HPDE6-E6E7 (cell line): ENCODE measurements at regions not wholly inside any gene's neighbourhood (a gene's known extent, or its start where the extent isn't known, plus 50 kb on each side); places are given as distances from the start of the nearest gene placed in this dataset.
"Not testable (repeated sequence)": the region's sequence is repeated elsewhere in the genome, so short reads cannot be mapped to it uniquely, and the experiment has no call there.

Experiments used
- DNase-seq: peaks from one replicate; pipeline ENCODE4 v3.0.0; 2011; ENCODE audit warnings: missing footprints; ENCODE audit errors: extremely low spot score

GRCh38 chr12:80045594-80045993, 53.7 kb upstream of the OTOGL start:
- peak; percentile 42 for DNase-seq

- DNase-seq: peak; percentile 49
These were observed 54.7 kb upstream of the OTOGL start for GRCh38 chr12:80044694-80045046.

- peak; percentile 3 for DNase-seq
These were observed 57.6 kb upstream of the OTOGL start for GRCh38 chr12:80041692-80042091.

- DNase-seq: no peak
These were observed 58.3 kb upstream of the OTOGL start for GRCh38 chr12:80041071-80041470.

DNA sequence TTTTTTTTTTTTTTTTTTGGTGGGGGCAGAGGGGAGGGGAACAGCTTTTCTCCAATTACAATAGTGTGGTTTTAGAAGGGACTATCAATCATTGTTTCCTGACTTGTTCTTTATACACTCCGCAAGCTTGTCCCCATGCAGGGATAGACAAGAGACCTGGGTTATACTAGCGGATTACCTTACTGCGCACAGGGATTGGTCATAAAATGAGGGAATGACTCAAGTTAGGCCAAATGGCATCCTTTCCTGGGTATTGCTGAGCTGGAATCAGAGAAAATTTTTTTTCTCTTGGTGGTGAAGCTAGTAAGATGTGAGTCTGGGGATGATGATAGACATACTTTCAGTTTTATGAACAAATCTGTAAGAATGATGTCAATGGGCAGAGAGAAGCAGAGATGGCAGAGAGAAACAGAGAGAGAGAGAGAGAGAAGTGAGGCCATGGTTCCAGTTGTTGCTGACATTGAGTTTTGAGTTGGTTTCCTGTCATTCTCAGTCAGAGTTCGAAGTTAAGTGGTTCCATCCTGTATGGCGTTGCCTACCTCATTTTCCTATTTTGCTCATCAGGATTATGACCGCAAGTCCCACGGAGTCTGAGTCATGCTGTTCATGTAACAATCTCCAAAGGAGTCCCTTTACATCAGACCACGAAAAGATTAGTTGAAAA, 59.1 kb upstream of the OTOGL start:
- no peak for DNase-seq

DNA sequence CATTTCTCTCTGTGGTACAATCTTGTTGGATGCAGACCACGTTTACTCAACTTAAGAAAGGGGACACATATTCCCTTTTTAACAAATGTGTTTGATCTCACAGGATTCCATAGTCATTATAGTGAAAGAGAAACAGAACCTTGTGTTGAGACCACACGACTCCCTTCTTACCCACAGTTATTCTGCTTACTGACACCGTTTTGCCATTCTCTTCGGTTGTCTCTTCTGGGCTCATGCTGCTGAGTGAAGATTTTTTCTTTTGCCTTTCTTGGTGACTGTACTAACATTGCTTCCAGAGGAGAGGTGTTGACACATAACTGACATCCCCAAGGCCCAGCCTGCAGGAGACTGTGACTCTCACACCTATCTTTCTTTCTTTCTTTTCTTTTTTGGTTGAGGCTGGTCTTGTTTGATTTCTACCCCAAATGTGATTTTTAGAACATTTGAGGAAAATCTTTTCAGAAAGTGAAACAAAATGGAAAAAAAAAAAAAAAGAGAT, 61.2 kb upstream of the OTOGL start:
- no peak for DNase-seq

- DNase-seq: no peak
These were observed 65.9 kb upstream of the OTOGL start for GRCh38 chr12:80033448-80033847.

DNA sequence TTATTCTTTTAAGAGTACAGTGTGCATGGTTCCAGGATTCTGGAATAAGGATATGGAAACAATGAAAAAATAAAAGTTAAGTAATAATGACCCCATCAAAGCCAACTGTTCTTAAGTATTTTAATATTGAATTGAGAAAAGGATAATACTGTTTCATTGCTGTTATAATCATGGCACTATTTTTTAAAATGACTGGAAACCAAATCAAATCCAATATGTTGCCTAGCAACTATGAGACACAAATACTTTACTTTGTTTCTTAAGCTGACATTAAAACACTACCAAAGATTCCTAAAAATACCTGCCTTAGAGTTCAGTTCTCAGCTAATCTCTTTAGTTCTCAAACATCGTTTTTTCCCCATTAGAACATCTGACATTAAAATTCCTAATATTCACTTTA, 66.4 kb upstream of the OTOGL start:
- DNase-seq: no peak

DNA sequence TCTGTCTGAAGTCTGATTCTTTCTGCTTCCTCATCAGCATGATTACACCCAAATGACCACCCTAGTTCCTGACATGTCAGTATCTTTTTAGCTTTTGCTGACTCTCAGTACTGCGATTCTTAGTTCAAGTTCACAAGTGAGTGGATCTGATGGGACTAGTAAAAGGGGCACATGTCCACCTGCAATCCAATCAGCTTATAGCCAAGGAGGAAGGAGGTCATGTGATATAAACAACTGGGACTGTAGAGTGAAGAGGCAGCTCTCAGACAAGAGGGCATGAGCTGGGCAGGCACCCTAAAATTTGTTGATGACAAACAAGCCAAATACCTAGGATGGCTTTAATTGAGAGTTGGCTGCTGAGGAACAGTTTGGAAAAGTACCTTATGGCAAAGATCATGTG, 68.1 kb upstream of the OTOGL start:
- DNase-seq: no peak

DNA sequence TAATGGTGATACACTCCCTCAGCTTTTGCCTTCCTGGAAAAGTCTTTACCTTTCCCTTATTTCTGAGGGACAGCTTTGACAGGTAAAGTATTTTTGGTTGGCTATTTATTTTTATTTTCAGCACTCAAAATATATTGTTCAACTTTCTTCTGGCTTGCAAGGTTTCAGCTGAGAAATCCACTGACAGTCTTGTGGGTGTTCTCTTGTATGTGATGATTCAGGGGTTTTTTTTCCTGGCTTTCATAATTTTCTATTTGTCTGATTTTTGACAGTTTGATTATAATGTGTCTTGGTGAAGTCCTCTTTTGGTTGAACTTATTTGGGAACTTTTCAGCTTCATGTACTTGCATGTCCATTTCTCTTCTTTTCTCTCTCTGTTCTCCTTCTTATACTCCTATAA, 73.7 kb upstream of the OTOGL start:
- no peak for DNase-seq

GRCh38 chr12:80019691-80020090, 79.6 kb upstream of the OTOGL start:
- no peak for DNase-seq

DNA sequence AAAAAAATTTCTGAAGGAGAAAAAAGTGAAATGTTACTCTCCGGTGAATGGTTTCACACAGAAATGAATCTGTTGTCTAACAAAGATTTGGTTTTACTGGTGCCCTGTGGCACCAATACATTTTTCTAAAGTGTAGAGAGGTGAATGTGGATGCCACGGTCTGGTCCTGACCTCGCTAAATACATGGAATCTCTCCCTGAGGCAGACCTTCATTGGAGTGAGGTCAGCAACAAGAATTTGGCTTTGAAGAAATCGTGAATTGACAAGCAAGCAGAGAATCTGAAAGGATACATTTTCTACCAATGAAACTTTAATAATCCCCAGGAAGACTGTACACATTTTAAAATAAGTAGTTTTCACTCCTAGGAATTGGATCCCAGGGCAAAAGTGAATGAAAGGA, 81.2 kb upstream of the OTOGL start:
- DNase-seq: no peak

GRCh38 chr12:80017261-80017870, 82.0 kb upstream of the OTOGL start:
- no peak for DNase-seq

- DNase-seq: no peak
These were observed 81.8 kb upstream of the PPP1R12A start for GRCh38 chr12:80016684-80017083.

- DNase-seq: no peak
These were observed 80.8 kb upstream of the PPP1R12A start for GRCh38 chr12:80015660-80016059.

- not testable (repeated sequence) for DNase-seq
These were observed 68.8 kb upstream of the PPP1R12A start for GRCh38 chr12:80003744-80004143.

GRCh38 chr12:80001562-80001961, 66.7 kb upstream of the PPP1R12A start:
- DNase-seq: peak; percentile 41

DNA sequence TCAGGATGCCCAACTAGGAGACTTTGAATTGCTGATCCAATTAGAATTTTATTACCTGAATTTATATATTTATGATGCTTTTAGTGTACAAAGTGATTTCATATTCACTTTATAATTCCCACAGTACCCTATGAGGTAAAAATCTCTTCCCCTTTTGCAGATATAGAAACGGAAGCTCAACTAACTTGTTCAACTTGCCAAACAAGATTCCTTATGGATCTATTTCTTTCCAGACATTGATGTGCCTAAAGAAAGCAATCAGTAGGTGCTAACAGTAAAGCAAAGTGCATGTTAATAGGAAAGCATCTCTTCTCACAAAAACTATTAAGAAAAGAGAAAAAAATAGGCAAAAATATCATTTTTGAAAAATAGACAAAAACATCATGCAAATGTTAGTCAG, 65.9 kb upstream of the PPP1R12A start:
- no peak for DNase-seq

DNA sequence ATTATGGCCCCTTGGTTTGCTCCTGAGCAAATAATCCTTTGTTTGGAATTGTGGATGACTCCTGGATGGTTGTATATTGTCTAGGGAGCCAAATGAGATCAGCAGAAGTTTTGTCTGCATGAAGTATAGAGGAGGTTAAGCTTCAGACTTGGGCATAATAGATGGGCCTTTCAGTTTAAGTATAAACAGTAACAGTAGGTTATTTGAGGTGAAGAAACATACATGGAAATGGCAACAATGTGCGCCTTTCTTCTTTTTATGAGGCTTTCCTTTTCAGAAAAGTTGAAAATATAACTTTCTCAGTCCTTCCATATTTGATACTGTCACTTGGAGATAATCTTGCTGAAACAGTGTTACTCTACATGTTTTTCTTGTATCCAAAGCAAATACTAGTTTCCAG, 63.7 kb upstream of the PPP1R12A start:
- no peak for DNase-seq

DNA sequence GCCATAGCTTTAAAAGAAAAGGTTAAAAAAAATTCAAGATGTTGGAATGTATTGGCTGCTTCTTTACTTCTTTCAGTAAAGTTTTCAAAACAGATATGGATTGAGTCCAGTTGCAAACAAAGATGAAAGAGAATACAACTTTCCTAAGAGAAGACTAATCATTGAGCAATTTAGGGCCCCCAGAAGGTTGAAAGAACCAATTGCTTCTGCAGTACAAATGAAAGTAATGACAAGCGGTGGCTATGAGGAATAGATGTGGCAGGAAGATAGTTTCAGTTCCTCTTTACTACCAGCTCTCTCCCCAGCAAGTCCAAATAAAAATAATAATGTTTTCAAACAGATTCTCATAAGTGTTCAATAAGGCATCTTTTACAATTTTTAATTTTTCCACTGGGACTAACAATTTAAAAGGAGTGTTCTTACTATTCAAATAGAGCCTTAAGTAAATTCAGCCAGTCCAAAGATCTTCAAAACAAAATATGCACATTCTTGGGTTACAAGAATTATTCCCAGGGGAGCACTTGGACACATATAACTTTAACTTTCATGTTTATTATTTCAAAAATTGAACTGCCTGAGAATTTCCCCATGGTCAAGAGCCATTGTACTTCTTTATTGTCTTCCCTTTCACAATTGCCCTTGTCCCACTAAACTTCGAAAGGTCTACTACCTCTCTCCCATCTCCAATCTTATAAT, 62.3 kb upstream of the PPP1R12A start:
- no peak for DNase-seq

DNA sequence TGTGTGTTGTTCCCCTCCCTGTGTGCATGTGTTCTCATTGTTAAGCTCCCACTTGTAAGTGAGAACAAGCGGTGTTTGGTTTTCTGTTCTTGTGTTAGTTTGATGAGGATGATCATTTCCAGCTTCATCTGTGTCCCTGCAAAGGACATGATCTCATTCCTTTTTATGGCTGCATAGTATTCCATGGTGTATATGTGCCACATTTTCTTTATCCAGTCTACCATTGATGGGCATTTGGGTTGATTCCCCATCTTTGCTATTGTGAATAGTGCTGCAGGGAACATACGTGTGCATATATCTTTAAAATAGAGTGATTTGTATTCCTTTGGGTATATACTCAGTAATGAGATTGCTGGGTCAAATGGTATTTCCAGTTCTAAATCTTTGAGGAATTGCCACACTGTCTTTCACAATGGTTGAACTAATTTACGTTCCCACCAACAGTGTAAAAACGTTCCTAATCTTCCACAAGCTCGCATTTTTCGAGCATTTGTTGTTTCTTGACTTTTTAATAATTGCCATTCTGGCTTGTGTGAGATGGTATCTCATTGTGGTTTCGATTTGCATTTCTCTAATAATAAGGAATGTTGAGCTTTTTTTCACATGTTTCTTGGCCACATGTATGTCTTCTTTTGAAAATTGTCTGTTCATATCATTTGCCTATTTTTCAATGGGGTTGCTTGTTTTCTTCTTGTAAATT, 60.6 kb upstream of the PPP1R12A start:
- DNase-seq: not testable (repeated sequence)

DNA sequence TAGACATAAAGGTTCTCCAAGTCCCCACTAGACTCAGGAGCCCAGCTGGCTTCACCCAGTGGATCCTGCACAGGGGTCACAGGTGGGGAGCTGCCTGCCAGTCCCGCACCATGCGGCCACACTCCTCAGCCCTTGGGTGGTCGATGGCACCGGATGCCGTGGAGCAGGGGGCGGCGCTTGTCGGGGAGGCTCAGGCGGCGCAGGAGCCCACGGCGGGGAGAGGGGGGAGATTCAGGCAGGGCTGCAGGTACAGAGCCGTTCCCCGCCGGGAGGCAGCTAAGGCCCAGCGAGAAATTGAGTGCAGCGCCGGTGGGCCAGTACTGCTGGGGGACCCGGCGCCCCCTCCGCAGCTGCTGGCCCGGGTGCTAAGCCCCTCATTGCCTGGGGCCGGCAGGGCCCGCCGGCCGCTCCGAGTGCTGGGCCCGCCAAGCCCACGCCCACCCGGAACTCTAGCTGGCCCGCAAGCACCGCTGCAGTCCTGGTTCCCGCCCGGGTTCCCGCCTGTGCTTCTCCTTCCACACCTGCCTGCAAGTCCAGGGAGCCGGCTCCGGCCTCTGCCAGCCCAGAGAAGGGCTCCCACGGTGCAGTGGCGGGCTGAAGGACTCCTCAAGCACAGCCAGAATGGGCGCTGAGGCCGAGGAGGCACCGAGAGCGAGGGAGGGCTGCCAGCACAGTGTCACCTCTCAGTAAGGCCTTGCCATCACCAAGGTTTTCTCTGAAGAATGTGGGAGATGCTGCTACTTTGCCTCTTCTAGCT, 58.4 kb upstream of the PPP1R12A start:
- no peak for DNase-seq
